Keratinocyte (primary cell): ENCODE measurements at regions not wholly inside any gene's neighbourhood (a gene's known extent, or its start where the extent isn't known, plus 50 kb on each side); places are given as distances from the start of the nearest gene placed in this dataset.
"Not testable (repeated sequence)": the region's sequence is repeated elsewhere in the genome, so short reads cannot be mapped to it uniquely, and the experiment has no call there.

ENCODE experiments used
- EZH2 ChIP-seq: IDR thresholded peaks from one replicate; pipeline ENCODE4 v1.6.1; 2012; ENCODE audit warnings: inconsistent platforms, mild to moderate bottlenecking, low read length, moderate library complexity
- TF ChIP-seq, protein P1 (sequence below), 3 experiments: IDR thresholded peaks in 1 of 3; conservative IDR thresholded peaks in 1 of 3; optimal IDR thresholded peaks in 1 of 3; 2 replicates in 2 of 3; 3 replicates in 1 of 3; pipeline versions ENCODE3 to v1.5.1; 2011; ENCODE audit warnings: low read length in 3 of 3, mild to moderate bottlenecking in 3 of 3, moderate library complexity in 2 of 3, control low read depth in 1 of 3, inconsistent platforms in 1 of 3; ENCODE audit not compliant: insufficient read depth in 2 of 3; ENCODE audit errors: extremely low read depth in 1 of 3

DNA sequence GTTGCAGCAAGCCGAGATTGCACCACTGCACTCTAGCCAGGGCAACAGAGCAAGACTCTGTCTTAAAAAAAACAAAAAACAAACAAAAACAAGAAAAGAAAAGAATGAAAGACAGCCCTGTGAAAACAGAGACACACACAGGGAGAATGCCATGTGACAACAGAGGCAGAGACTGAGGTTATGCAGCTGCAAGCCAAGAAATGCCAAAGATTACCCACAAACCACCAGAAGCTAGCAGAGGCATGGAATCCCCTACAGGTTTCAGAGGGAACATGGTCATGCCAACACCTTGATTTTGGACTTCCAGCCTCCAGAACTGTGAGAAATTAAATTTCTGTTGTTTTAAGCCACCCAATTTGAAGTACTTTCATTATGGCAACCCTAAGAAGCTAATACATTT, 138.5 kb downstream of the MRPL57 start:
- TF ChIP-seq EZH2, result not testable (repeated sequence)
- TF ChIP-seq, protein P1, sequence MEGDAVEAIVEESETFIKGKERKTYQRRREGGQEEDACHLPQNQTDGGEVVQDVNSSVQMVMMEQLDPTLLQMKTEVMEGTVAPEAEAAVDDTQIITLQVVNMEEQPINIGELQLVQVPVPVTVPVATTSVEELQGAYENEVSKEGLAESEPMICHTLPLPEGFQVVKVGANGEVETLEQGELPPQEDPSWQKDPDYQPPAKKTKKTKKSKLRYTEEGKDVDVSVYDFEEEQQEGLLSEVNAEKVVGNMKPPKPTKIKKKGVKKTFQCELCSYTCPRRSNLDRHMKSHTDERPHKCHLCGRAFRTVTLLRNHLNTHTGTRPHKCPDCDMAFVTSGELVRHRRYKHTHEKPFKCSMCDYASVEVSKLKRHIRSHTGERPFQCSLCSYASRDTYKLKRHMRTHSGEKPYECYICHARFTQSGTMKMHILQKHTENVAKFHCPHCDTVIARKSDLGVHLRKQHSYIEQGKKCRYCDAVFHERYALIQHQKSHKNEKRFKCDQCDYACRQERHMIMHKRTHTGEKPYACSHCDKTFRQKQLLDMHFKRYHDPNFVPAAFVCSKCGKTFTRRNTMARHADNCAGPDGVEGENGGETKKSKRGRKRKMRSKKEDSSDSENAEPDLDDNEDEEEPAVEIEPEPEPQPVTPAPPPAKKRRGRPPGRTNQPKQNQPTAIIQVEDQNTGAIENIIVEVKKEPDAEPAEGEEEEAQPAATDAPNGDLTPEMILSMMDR (optimal IDR thresholded peaks at IDR 0.05 in 1 of 3, IDR thresholded peaks at IDR 0.05 in 1 of 3, conservative IDR thresholded peaks at IDR 0.05 in 1 of 3; ENCODE audit: extremely low read depth in 1 of 3, insufficient read depth in 2 of 3, low read length in 3 of 3), result not testable (repeated sequence)
